GM23338 (cell line): ENCODE measurements at regions not wholly inside any gene's neighbourhood (a gene's known extent, or its start where the extent isn't known, plus 50 kb on each side); places are given as distances from the start of the nearest gene placed in this dataset.

Experiments used
- CREB1 ChIP-seq: fragments of 250-450 bp; sonication (Bioruptor Pico); IDR thresholded peaks from 2 replicates; pipeline ENCODE4 v1.5.0; 2020; ENCODE audit warnings: low read depth, mild to moderate bottlenecking, moderate library complexity
- CTCF ChIP-seq, 2 experiments: fragments of 200-600 bp in 1 of 2; sonication (generic) in 1 of 2; conservative IDR thresholded peaks; 2 replicates each; pipeline versions ENCODE4 v1.5.1 to v1.6.1; 2016 to 2017; ENCODE audit warnings: antibody characterized with exemption in 2 of 2, low read depth in 2 of 2, mild to moderate bottlenecking in 2 of 2, moderate library complexity in 1 of 2
- ETS1 ChIP-seq: IDR thresholded peaks from 2 replicates; pipeline ENCODE4 v1.6.1; 2016; ENCODE audit warnings: antibody characterized with exemption
- EZH2 ChIP-seq: fragments of 200-600 bp; sonication (generic); IDR thresholded peaks from one replicate; pipeline ENCODE4 v1.8.0; 2017; ENCODE audit warnings: antibody characterized with exemption, mild to moderate bottlenecking, low read depth; ENCODE audit not compliant: unreplicated experiment
- EZH2phosphoT487 ChIP-seq: fragments of 200-600 bp; sonication (generic); IDR thresholded peaks from one replicate; pipeline ENCODE4 v1.8.1; 2018; ENCODE audit warnings: antibody characterized with exemption; ENCODE audit not compliant: unreplicated experiment
- JUNB ChIP-seq: IDR thresholded peaks from one replicate; pipeline ENCODE4 v1.6.1; 2016; ENCODE audit warnings: antibody characterized with exemption; ENCODE audit not compliant: unreplicated experiment
- NANOG ChIP-seq: IDR thresholded peaks from 2 replicates; pipeline ENCODE4 v1.6.1; 2016; ENCODE audit warnings: antibody characterized with exemption, borderline replicate concordance
- POLR2AphosphoS5 ChIP-seq: IDR thresholded peaks from 2 replicates; pipeline ENCODE4 v1.6.1; 2016; ENCODE audit warnings: antibody characterized with exemption, low read depth
- REST ChIP-seq: IDR thresholded peaks from one replicate; pipeline ENCODE4 v1.6.1; 2018; ENCODE audit warnings: antibody characterized with exemption; ENCODE audit not compliant: unreplicated experiment
- STAT1 ChIP-seq: IDR thresholded peaks from one replicate; pipeline ENCODE4 v1.6.1; 2016; ENCODE audit warnings: antibody characterized with exemption; ENCODE audit not compliant: unreplicated experiment
- ZNF114 ChIP-seq: fragments of 250-450 bp; sonication (Bioruptor Pico); IDR thresholded peaks from 2 replicates; pipeline ENCODE4 v1.5.0; 2020; ENCODE audit warnings: mild to moderate bottlenecking, moderate library complexity
- ZNF331 ChIP-seq: fragments of 250-450 bp; sonication (Bioruptor Pico); IDR thresholded peaks from 2 replicates; pipeline ENCODE4 v1.5.0; 2020; ENCODE audit warnings: low read depth, mild to moderate bottlenecking, moderate library complexity
- ZNF462 ChIP-seq: fragments of 250-450 bp; sonication (Bioruptor Pico); IDR thresholded peaks from 2 replicates; pipeline ENCODE4 v1.5.0; 2020; ENCODE audit warnings: mild to moderate bottlenecking, moderate library complexity

- TF ChIP-seq EZH2phosphoT487 = no peak
- no peak for TF ChIP-seq NANOG
- TF ChIP-seq CTCF (conservative IDR thresholded peaks at IDR 0.05; ENCODE audit: low read depth in 2 of 2) = no peak
- no peak for TF ChIP-seq EZH2
- TF ChIP-seq CREB1 (CRISPR knock-in tag) = no peak
- no peak for TF ChIP-seq REST
- TF ChIP-seq ZNF331 (CRISPR knock-in tag) = no peak
- TF ChIP-seq POLR2AphosphoS5 = no peak
- TF ChIP-seq JUNB = no peak
- no peak for TF ChIP-seq ZNF114
- TF ChIP-seq ETS1 = no peak
- no peak for TF ChIP-seq STAT1
- no peak for TF ChIP-seq ZNF462 (CRISPR knock-in tag)
Observed at GRCh38 chr1:164475834-164476233, 83.2 kb upstream of the PBX1 start.
